OCI-LY7 (cell line): ENCODE measurements at regions not wholly inside any gene's neighbourhood (a gene's known extent, or its start where the extent isn't known, plus 50 kb on each side); places are given as distances from the start of the nearest gene placed in this dataset.

ENCODE experiments used
- BruUV-seq: library from RNA; stranded (reverse); fragments of 400-500 nt; replicated peaks from 2 replicates; lab custom pipeline; 2021; lab: Mats Ljungman, UMichigan
- CTCF ChIA-PET: fragments of 300-600 bp; sonication (Branson Sonifier 250); formaldehyde crosslinking; loops from one replicate; lab custom pipeline; 2022; ENCODE audit warnings: antibody characterized with exemption; ENCODE audit not compliant: unreplicated experiment; lab: Charles Lee
- POLR2A ChIA-PET: fragments of 300-600 bp; sonication (Branson Sonifier 250); formaldehyde crosslinking; loops from one replicate; lab custom pipeline; 2022; ENCODE audit warnings: antibody characterized with exemption; lab: Charles Lee
- DNase-seq: peaks from one replicate; pipeline ENCODE4 v3.0.0-alpha.2; 2015; ENCODE audit warnings: low spot score
- H2AFZ ChIP-seq: fragments of 200-600 bp; sonication (generic), shearing (Covaris generic); 2 replicates; pipeline ENCODE4 v1.6.1; 2014; ENCODE audit warnings: mild to moderate bottlenecking, antibody characterized with exemption, low read length, moderate library complexity
- H3K27ac ChIP-seq: fragments of 200-600 bp; sonication (generic); 2 replicates; pipeline ENCODE4 v1.5.1; 2014; ENCODE audit warnings: mixed run types, low read depth, mild to moderate bottlenecking, moderate library complexity, low read length, inconsistent platforms; ENCODE audit not compliant: poor library complexity, severe bottlenecking
- H3K36me3 ChIP-seq: fragments of 200-600 bp; sonication (generic); 2 replicates; pipeline ENCODE4 v1.6.1; 2014; ENCODE audit warnings: mild to moderate bottlenecking, antibody characterized with exemption, low read length, moderate library complexity, mixed read lengths; ENCODE audit not compliant: insufficient read depth
- H3K4me1 ChIP-seq: fragments of 200-600 bp; sonication (generic); 2 replicates; pipeline ENCODE4 v1.5.1; 2014; ENCODE audit warnings: mild to moderate bottlenecking, low read length; ENCODE audit not compliant: insufficient read depth, poor library complexity, severe bottlenecking
- H3K4me2 ChIP-seq: fragments of 200-600 bp; sonication (generic); 2 replicates; pipeline ENCODE4 v1.6.1; 2014; ENCODE audit warnings: mild to moderate bottlenecking, low read length
- H3K4me3 ChIP-seq: fragments of 200-600 bp; sonication (generic); 2 replicates; pipeline ENCODE4 v1.5.1; 2014; ENCODE audit warnings: mild to moderate bottlenecking, low read depth, low read length; ENCODE audit not compliant: poor library complexity, severe bottlenecking
- H3K79me2 ChIP-seq: fragments of 200-600 bp; sonication (generic); 2 replicates; pipeline ENCODE4 v1.6.1; 2016; ENCODE audit warnings: low read depth, mild to moderate bottlenecking, low read length, moderate library complexity, mixed read lengths; ENCODE audit not compliant: insufficient read depth
- H3K9me2 ChIP-seq: fragments of 200-600 bp; sonication (generic); 2 replicates; pipeline ENCODE4 v1.6.1; 2016; ENCODE audit warnings: mild to moderate bottlenecking, low read length, mixed read lengths; ENCODE audit not compliant: insufficient read depth
- H3K9me3 ChIP-seq: fragments of 200-600 bp; sonication (generic); 2 replicates; pipeline ENCODE4 v1.6.1; 2014; ENCODE audit warnings: mild to moderate bottlenecking, mixed run types, low read length, mixed read lengths
- H4K20me1 ChIP-seq: fragments of 200-600 bp; sonication (generic); 2 replicates; pipeline ENCODE4 v1.6.1; 2014; ENCODE audit warnings: mild to moderate bottlenecking, antibody characterized with exemption, low read length, moderate library complexity, mixed read lengths; ENCODE audit not compliant: insufficient read depth
- EZH2phosphoT487 ChIP-seq: fragments of 200-600 bp; sonication (generic); IDR thresholded peaks from 2 replicates; pipeline ENCODE4 v1.6.1; 2018; ENCODE audit warnings: low read depth, borderline replicate concordance, mild to moderate bottlenecking, mixed run types, antibody characterized with exemption, low read length, moderate library complexity, mixed read lengths
- intact Hi-C: fragments of 100-400 bp; cut with micrococcal nuclease; formaldehyde crosslinking; loops from one replicate; pipeline ENCODE4 v1.10.0; 2022; ENCODE audit not compliant: unreplicated experiment
- TF ChIP-seq, protein P1 (sequence below): fragments of 200-600 bp; sonication (generic); conservative IDR thresholded peaks from 2 replicates; pipeline ENCODE4 v1.5.1; 2014; ENCODE audit warnings: mild to moderate bottlenecking, antibody characterized with exemption, low read length, moderate library complexity, mixed read lengths

DNA sequence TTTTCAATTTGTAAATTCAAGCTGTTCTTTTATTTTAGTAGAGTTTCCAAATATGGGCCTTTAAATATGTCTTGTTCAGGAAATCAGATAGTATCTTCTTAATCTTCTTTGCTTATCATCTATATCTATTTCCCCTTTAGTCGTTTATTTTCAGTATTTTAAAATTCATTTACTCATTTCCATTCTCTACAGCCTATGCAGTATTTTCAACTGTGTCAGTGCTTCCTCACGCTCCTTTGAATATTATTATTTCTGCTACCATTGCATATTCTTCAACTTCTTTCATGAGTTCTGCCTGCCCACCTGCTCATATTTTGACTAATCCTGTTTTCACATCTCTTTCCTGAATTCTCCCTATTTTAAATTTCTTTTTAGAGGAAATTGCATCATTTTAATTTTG is 185.4 kb downstream of the DKK2 start:
- Histone ChIP-seq H3K4me2 (no peak overlapping the region), H4K20me1 (no peaks in the 10 kb centered on the region), H3K9me3 (no peaks in the 10 kb centered on the region), H3K36me3 (no peaks in the 10 kb centered on the region), H3K79me2 (no peaks in the 10 kb centered on the region), H3K27ac (no peak overlapping the region), H3K4me3 (no peak overlapping the region), H3K4me1 (no peaks in the 10 kb centered on the region), H3K9me2 (no peaks in the 10 kb centered on the region), H2AFZ (no peak overlapping the region)
- no TSS peak for BruUV-seq
- POLR2A ChIA-PET: interaction anchor here (0.6 to 1.2 kb wide), 3 partner anchors 24 to 99 kb away, joined by 4 read pairs; no protein-coding TSS in a partner anchor
- CTCF ChIA-PET: no interaction called here
- intact Hi-C loops: no loop called here
- no peak for DNase-seq
- TF ChIP-seq EZH2phosphoT487: no peak
- TF ChIP-seq, protein P1, sequence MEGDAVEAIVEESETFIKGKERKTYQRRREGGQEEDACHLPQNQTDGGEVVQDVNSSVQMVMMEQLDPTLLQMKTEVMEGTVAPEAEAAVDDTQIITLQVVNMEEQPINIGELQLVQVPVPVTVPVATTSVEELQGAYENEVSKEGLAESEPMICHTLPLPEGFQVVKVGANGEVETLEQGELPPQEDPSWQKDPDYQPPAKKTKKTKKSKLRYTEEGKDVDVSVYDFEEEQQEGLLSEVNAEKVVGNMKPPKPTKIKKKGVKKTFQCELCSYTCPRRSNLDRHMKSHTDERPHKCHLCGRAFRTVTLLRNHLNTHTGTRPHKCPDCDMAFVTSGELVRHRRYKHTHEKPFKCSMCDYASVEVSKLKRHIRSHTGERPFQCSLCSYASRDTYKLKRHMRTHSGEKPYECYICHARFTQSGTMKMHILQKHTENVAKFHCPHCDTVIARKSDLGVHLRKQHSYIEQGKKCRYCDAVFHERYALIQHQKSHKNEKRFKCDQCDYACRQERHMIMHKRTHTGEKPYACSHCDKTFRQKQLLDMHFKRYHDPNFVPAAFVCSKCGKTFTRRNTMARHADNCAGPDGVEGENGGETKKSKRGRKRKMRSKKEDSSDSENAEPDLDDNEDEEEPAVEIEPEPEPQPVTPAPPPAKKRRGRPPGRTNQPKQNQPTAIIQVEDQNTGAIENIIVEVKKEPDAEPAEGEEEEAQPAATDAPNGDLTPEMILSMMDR: no peak

DNA sequence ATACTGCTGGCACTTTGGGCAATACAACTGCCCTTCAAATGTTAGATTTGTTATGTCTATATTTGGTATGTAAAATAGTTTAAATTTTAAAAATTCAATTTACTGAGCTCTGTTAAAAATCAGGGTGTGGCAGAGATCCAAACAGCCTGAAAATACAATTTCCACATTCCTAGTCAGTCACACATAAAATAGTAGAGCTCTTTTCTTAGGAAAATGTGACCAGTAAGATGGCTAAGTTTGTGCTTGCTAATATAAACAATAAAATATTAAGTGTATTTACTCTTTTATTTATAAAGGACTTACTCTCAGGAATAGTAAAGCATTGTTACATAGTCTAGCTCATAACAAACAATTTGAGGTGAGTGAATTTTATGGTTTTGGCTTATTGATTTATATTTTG is 200.2 kb downstream of the DKK2 start:
- no peak for TF ChIP-seq EZH2phosphoT487
- TF ChIP-seq, protein P1: no peak
- no peak for DNase-seq
- Histone ChIP-seq H3K27ac (no peak overlapping the region), H3K36me3 (no peaks in the 10 kb centered on the region), H3K79me2 (no peaks in the 10 kb centered on the region), H3K4me1 (no peaks in the 10 kb centered on the region), H4K20me1 (no peaks in the 10 kb centered on the region), H2AFZ (no peak overlapping the region), H3K4me2 (no peak overlapping the region), H3K4me3 (no peak overlapping the region), H3K9me2 (no peaks in the 10 kb centered on the region), H3K9me3 (no peaks in the 10 kb centered on the region)
- intact Hi-C loops: no loop called here
- BruUV-seq: no TSS peak
- CTCF ChIA-PET: no interaction called here
- POLR2A ChIA-PET: no interaction called here

DNA sequence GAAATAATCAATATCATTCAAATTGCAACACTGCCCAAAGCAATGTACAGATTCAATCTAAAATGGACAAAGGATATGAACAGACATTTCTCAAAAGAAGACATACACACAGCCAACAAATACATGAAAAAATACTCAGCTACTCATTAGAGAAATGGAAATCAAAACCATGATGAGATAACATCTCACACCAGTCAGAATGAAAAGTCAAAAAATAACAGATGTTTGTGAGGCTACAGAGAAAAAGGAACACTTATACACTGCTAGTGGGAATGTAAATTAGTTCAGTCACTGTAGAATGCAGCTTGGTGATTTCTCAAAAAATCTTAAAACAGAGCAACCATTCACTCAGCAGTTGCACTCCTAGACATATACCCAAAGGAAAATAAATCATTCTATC is 205.2 kb downstream of the DKK2 start:
- no peak overlapping the region for H3K4me2 ChIP-seq
- no peak for DNase-seq
- no peak overlapping the region for H3K4me3 ChIP-seq
- no peak overlapping the region for H2AFZ ChIP-seq
- ChIA-PET POLR2A (interaction anchor here (0.6 kb wide), 1 partner anchor 13 kb away, joined by 4 read pairs; no protein-coding TSS in a partner anchor), CTCF (no interaction called here)
- H3K27ac ChIP-seq: no peak overlapping the region
- no peaks in the 10 kb centered on the region for H3K79me2 ChIP-seq
- no TSS peak for BruUV-seq
- H3K4me1 ChIP-seq: no peaks in the 10 kb centered on the region
- H4K20me1 ChIP-seq: no peaks in the 10 kb centered on the region
- H3K36me3 ChIP-seq: no peaks in the 10 kb centered on the region
- H3K9me3 ChIP-seq: no peaks in the 10 kb centered on the region
- intact Hi-C loops: no loop called here
- no peaks in the 10 kb centered on the region for H3K9me2 ChIP-seq
- TF ChIP-seq EZH2phosphoT487: no peak
- TF ChIP-seq, protein P1: no peak
